Epithelial cell of proximal tubule (primary cell): ENCODE measurements at regions not wholly inside any gene's neighbourhood (a gene's known extent, or its start where the extent isn't known, plus 50 kb on each side); places are given as distances from the start of the nearest gene placed in this dataset.

Experiments used
- DNase-seq: peaks from one replicate; pipeline ENCODE4 v3.0.0-alpha.2; 2011; ENCODE audit warnings: low read depth
- H3K4me3 ChIP-seq: 2 replicates; pipeline ENCODE4 v1.5.1; 2011; ENCODE audit warnings: low read depth, mild to moderate bottlenecking, low read length
- TF ChIP-seq, protein P1 (sequence below): conservative IDR thresholded peaks from 2 replicates; pipeline ENCODE4 v1.5.1; 2012; ENCODE audit warnings: low read depth, mild to moderate bottlenecking, low read length

DNA sequence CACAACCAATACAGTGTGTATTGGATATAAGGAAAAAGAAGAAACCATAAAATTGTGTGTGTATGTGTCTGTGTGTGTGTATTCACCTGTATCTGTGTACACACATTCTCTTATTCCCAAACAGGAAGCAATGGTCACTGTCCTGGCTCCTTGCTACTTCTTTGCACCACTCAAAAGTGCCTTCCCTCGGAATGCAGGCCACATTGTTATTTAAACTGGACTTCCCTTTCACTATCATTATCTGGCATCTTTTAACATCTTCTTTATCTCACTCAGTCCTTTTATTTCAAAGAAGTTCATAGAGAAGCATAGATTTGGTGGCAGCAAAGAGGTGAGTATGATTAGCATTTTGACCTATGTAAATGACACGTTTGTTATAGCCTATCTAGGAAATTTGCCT lies 803.7 kb downstream of the NCAM2 start:
- TF ChIP-seq, protein P1, sequence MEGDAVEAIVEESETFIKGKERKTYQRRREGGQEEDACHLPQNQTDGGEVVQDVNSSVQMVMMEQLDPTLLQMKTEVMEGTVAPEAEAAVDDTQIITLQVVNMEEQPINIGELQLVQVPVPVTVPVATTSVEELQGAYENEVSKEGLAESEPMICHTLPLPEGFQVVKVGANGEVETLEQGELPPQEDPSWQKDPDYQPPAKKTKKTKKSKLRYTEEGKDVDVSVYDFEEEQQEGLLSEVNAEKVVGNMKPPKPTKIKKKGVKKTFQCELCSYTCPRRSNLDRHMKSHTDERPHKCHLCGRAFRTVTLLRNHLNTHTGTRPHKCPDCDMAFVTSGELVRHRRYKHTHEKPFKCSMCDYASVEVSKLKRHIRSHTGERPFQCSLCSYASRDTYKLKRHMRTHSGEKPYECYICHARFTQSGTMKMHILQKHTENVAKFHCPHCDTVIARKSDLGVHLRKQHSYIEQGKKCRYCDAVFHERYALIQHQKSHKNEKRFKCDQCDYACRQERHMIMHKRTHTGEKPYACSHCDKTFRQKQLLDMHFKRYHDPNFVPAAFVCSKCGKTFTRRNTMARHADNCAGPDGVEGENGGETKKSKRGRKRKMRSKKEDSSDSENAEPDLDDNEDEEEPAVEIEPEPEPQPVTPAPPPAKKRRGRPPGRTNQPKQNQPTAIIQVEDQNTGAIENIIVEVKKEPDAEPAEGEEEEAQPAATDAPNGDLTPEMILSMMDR, result no peak
- no peak for DNase-seq
- no peak overlapping the region for H3K4me3 ChIP-seq

DNA sequence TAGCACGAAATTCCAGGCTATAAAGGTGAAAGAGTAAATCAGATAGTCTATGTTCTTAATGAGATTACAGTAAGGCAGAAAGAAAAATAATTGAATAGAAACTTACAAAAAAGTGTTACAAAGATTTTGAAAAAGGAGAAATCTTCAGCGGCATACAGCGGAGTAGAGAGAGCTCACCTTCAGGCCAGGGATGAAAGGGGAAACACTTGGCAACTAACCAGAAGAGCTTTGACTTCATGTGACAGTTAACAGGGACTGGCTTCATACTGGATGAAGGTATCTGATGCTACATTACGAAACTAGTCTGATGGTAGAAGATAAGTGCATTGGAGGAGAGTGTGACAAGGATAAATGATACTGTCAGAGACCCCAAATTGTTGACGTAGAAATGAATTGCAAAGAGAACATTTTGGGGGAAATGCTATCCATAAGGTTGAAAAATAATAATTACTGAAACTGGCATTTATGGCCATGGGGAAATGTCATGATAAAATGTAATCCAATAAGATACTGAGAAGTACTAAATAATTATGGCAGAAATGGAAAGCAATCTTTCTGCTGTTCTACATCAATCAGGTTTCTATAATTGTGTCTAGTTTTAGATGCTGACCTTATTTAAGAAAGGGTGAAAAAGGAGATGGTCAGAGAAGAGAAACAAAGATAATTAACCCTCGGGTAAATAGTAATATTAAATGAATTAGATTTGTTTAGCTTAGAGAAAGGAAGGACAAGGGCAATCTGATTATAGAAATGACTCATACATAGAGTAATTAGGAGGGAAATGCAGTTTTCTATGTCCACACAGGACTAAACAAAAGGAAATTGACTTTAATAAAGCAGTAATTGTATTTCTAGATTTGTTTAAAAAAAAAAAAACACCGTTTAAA lies 808.7 kb downstream of the NCAM2 start:
- TF ChIP-seq, protein P1, result no peak
- H3K4me3 ChIP-seq, result no peak overlapping the region
- DNase-seq, result no peak

DNA sequence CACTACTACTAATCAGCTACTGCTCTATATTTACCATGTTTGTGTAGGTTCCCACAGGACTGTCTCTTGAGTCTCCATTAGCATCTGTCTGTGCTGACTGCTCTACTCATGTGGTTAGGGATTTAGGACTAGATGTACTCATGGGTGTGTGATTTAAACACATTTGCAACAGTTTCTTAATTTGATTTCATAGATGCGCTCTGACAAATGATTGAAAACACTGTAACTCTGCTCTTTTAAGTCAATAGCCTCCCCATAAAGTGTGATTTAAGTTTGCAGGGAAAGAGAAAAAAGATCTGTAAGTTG lies 809.3 kb downstream of the NCAM2 start:
- TF ChIP-seq, protein P1, result no peak
- DNase-seq, result no peak
- no peak overlapping the region for H3K4me3 ChIP-seq

DNA sequence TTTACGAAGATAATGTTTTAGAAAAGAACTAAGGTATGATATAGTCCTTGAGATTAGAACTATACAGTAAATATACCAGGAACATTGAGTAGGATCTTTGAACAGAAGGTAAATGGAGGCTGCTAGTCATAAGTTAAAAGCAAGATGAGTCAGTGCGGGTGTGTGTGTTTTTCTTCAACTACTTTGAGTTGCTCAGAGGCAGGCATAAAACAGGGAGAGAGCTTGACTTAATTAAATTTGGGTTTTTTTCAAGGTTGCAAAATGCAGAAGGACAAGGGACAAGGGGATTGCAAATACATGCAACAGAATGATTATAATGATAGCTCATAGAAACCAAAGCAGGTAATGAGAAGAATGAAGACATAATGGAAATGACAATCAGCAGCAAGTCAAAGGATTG lies 815.1 kb downstream of the NCAM2 start:
- H3K4me3 ChIP-seq, result no peak overlapping the region
- DNase-seq, result no peak
- TF ChIP-seq, protein P1, result no peak

DNA sequence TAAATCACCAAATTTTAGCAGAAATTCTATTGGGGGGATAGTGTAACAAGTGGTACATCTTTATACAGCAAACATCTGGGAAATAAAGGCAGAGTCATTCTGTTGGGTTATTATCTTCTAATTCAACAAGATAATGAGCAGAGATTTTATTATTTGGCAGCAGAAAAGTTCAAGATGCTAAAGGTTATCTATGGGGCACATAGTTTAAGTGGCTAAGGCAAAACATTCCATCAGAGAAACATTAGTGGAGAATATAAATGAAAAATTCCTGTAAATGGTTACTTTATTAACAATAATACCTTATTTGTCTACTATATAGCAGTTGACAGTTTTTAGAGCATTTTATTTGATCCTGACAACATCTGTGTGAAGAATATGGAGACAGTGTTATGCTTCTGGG lies 815.7 kb downstream of the NCAM2 start:
- TF ChIP-seq, protein P1, result no peak
- no peak for DNase-seq
- no peak overlapping the region for H3K4me3 ChIP-seq

DNA sequence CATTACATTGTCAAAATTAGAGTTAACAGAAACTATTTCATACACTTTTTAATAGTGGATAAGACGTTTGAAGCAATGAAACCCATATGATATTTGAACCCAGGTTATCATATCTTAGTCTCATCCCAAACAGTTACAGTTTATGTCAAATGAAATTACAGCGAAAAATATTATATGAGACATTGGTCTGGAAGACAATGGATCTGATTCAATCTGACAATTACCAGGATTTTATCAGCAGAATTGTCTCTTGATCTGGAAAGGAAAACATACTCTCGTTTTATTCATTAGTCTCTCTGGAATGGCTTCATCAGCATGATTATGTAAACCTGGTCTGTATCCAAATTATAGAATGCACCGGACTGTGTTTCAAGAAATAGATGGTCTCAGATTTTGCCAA lies 818.6 kb downstream of the NCAM2 start:
- no peak for DNase-seq
- H3K4me3 ChIP-seq, result no peak overlapping the region
- TF ChIP-seq, protein P1, result no peak

DNA sequence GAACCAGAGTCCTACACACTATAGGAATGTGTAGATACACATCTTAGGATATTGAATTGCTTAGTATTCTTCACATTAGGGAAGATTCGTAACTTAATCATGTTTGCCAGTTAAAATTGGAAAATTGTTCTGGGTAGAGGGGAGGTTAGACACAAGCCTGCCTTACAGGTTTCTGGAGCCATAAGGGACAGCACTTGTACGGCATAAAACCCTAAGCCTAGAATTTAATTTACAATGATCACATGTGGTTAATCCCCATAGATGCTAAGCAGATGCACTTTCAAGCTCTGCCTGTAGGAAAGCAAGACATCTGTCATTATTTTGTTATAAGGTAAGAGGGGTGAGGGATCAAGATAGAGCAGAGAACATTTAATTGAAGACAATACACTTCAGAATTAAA lies 820.7 kb downstream of the NCAM2 start:
- TF ChIP-seq, protein P1, result no peak
- H3K4me3 ChIP-seq, result no peak overlapping the region
- DNase-seq, result no peak
